ENCODE measurements at regions not wholly inside any gene's neighbourhood (a gene's known extent, or its start where the extent isn't known, plus 50 kb on each side); places are given as distances from the start of the nearest gene placed in this dataset.
"Not testable (repeated sequence)": the region's sequence is repeated elsewhere in the genome, so short reads cannot be mapped to it uniquely, and the experiment has no call there.

DNA sequence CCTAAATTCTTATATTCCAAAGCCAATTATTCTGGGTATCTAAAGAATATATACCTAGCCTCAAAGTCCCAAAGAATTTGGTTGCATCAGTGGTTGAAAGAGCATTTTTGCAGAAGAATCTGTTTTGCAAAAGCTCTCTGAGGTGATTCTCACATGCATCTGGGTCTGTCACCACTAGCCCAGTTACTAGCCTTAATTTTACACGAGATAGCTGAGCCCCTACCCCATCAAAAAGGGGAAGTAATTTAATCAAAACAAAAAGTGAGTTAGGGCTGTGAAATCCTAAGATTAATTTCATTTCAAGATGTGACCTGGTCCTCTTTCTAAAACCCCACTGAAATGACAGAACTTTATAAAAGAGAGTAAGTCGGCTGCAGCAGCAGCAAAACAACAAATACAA, 53.7 kb upstream of the ZSCAN2 start:
- not testable (repeated sequence) for TF ChIP-seq EZH2 (IDR thresholded peaks at IDR 0.05; ENCODE audit: insufficient read depth, poor library complexity, severe bottlenecking); EZH2phosphoT487 (IDR thresholded peaks at IDR 0.05; ENCODE audit: insufficient read depth, low read depth)

All from GM23248 (cell line).